ENCODE measurements at regions not wholly inside any gene's neighbourhood (a gene's known extent, or its start where the extent isn't known, plus 50 kb on each side); places are given as distances from the start of the nearest gene placed in this dataset.

GRCh38 chr20:52536841-52537400 is 345.3 kb upstream of the ZFP64 start:
- H3K36me3 Mint-ChIP-seq: no peaks in the 10 kb centered on the region
- no peaks in the 10 kb centered on the region for H3K4me1 Mint-ChIP-seq (ENCODE audit: unreplicated experiment)
- no peak overlapping the region for H3K27ac Mint-ChIP-seq
- H3K4me3 Mint-ChIP-seq: no peak overlapping the region
- no peak for DNase-seq (ENCODE audit: extremely low spot score, unreplicated experiment)
- peaks cover 9% of the 10 kb centered on the region for H3K27me3 Mint-ChIP-seq
- peaks cover 5% of the 10 kb centered on the region for H3K9me3 Mint-ChIP-seq
- no peak for TF ChIP-seq CTCF (conservative IDR thresholded peaks at IDR 0.05)

- peaks cover 9% of the 10 kb centered on the region for H3K27me3 Mint-ChIP-seq
Observed at GRCh38 chr20:52536040-52536439, 344.5 kb upstream of the ZFP64 start.

GRCh38 chr20:52534616-52535015 is 343.0 kb upstream of the ZFP64 start:
- peaks cover 6% of the 10 kb centered on the region for H3K27me3 Mint-ChIP-seq

More at GRCh38 chr20:52536040-52536439, 344.5 kb upstream of the ZFP64 start:
- no peak overlapping the region for H3K27ac Mint-ChIP-seq
- H3K4me1 Mint-ChIP-seq (ENCODE audit: unreplicated experiment): no peaks in the 10 kb centered on the region
- no peak for TF ChIP-seq CTCF (conservative IDR thresholded peaks at IDR 0.05)
- H3K9me3 Mint-ChIP-seq: peaks cover 6% of the 10 kb centered on the region
- no peak overlapping the region for H3K4me3 Mint-ChIP-seq
- no peaks in the 10 kb centered on the region for H3K36me3 Mint-ChIP-seq
- no peak for DNase-seq (ENCODE audit: extremely low spot score, unreplicated experiment)

GRCh38 chr20:52533401-52533800 is 341.8 kb upstream of the ZFP64 start:
- no peak for TF ChIP-seq CTCF (conservative IDR thresholded peaks at IDR 0.05)
- no peak for DNase-seq (ENCODE audit: extremely low spot score, unreplicated experiment)
- Mint-ChIP-seq H3K27me3 (peaks cover 10% of the 10 kb centered on the region), H3K9me3 (peaks cover 6% of the 10 kb centered on the region), H3K4me1 (ENCODE audit: unreplicated experiment) (peaks cover 5% of the 10 kb centered on the region), H3K36me3 (no peaks in the 10 kb centered on the region), H3K4me3 (no peak overlapping the region), H3K27ac (no peak overlapping the region)

More at GRCh38 chr20:52534616-52535015, 343.0 kb upstream of the ZFP64 start:
- DNase-seq (ENCODE audit: extremely low spot score, unreplicated experiment): no peak
- H3K27ac Mint-ChIP-seq: no peak overlapping the region
- H3K4me1 Mint-ChIP-seq (ENCODE audit: unreplicated experiment): peaks cover 2% of the 10 kb centered on the region
- TF ChIP-seq CTCF (conservative IDR thresholded peaks at IDR 0.05): no peak
- H3K9me3 Mint-ChIP-seq: peaks cover 6% of the 10 kb centered on the region
- no peak overlapping the region for H3K4me3 Mint-ChIP-seq
- no peaks in the 10 kb centered on the region for H3K36me3 Mint-ChIP-seq

- no peak for DNase-seq (ENCODE audit: extremely low spot score, unreplicated experiment)
- TF ChIP-seq CTCF (conservative IDR thresholded peaks at IDR 0.05): no peak
- peaks cover 6% of the 10 kb centered on the region for H3K9me3 Mint-ChIP-seq
- peaks cover 10% of the 10 kb centered on the region for H3K27me3 Mint-ChIP-seq
- H3K36me3 Mint-ChIP-seq: no peaks in the 10 kb centered on the region
- no peak overlapping the region for H3K27ac Mint-ChIP-seq
- no peak overlapping the region for H3K4me3 Mint-ChIP-seq
- H3K4me1 Mint-ChIP-seq (ENCODE audit: unreplicated experiment): peaks cover 5% of the 10 kb centered on the region
Observed at GRCh38 chr20:52532674-52533073, 341.1 kb upstream of the ZFP64 start.

- Mint-ChIP-seq H3K9me3 (peaks cover 6% of the 10 kb centered on the region), H3K27me3 (peaks cover 17% of the 10 kb centered on the region), H3K4me1 (ENCODE audit: unreplicated experiment) (peaks cover 5% of the 10 kb centered on the region)
Observed at GRCh38 chr20:52530571-52530970, 339.0 kb upstream of the ZFP64 start.

More at GRCh38 chr20:52530571-52530970, 339.0 kb upstream of the ZFP64 start:
- Mint-ChIP-seq H3K36me3 (no peaks in the 10 kb centered on the region), H3K4me3 (no peak overlapping the region), H3K27ac (no peak overlapping the region)
- no peak for DNase-seq (ENCODE audit: extremely low spot score, unreplicated experiment)
- no peak for TF ChIP-seq CTCF (conservative IDR thresholded peaks at IDR 0.05)

Data from type B pancreatic cell (in vitro differentiated cells).